GM19395 (cell line): ENCODE measurements at regions not wholly inside any gene's neighbourhood (a gene's known extent, or its start where the extent isn't known, plus 50 kb on each side); places are given as distances from the start of the nearest gene placed in this dataset.
"Not testable (repeated sequence)": the region's sequence is repeated elsewhere in the genome, so short reads cannot be mapped to it uniquely, and the experiment has no call there.

Source experiments
- ATAC-seq: cut with Tn5 transposase; IDR thresholded peaks from one replicate; pipeline ENCODE4 v1.9.1; 2021; ENCODE audit warnings: mild to moderate bottlenecking, moderate library complexity; ENCODE audit not compliant: unreplicated experiment

- no peak for ATAC-seq
Measured at GRCh38 chr12:67034110-67034879, 234.9 kb upstream of the CAND1 start.

GRCh38 chr12:67035121-67035520 is 234.0 kb upstream of the CAND1 start:
- ATAC-seq: no peak

- no peak for ATAC-seq
Measured at GRCh38 chr12:67038486-67038885, 230.7 kb upstream of the CAND1 start.

DNA sequence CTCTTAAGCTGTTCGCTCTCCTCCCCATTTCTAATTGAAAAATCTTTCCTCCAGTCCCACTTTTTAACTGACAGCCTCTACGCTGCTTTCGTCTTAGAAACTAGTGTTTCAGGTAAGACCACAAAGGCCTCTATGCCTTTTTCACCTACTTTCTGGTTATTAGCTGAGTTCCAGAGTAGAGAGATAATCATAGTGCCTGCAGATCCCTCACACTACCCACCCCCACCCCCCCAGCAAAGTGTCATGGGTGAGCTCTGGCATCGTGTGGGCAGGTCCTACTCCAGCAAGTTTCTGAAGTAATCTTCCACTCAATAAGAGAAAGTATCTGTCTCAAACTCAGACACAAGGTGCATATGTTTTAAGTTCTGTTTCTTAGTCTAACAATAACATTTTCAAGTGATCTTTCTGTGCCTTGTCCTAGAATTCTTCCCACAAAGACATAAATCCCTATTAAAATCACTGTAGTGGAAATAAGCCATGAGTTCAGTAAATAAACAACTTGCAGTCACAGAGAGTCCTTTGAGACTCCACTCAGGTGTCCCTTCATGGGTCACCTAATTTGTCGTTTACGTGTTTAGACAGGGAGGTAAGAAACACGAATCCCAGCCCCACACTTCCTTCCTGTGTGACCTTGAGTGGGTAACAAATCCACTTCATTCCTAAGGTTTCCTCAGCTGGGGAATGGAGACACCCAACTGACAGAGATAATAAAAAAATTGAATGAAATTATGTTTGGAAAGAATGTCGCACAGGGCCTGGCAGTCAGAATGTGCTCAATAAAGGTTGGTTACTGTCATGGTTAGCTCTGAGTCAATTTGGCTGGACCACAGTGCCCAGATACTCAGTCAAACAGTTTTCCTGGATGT is 228.9 kb upstream of the CAND1 start:
- ATAC-seq: no peak

GRCh38 chr12:67040861-67041137 is 228.4 kb upstream of the CAND1 start:
- ATAC-seq: no peak

GRCh38 chr12:67042697-67043131 is 226.4 kb upstream of the CAND1 start:
- no peak for ATAC-seq

GRCh38 chr12:67043771-67044170 is 225.4 kb upstream of the CAND1 start:
- ATAC-seq: no peak

- ATAC-seq: no peak
Measured at GRCh38 chr12:67045650-67046049, 223.5 kb upstream of the CAND1 start.

DNA sequence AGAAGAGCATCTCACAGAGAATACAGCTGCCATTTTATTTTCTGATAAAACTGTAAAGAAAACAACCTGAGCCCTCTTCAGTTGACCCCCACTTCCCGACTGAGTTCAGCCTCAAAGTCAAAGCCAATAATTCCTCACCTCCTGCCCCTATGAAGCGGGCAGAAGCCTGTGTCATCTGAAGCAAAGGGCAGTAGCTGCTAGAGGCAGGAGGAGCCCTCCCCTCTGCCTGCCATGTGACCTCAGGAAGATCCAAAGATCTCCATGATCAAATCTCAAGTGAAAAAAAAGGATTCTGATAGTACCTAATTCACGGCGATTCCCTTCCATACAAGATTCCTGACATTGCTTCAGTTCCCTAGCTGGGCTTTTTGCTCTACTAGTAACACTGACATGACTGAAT is 223.1 kb upstream of the CAND1 start:
- no peak for ATAC-seq

- no peak for ATAC-seq
Measured at GRCh38 chr12:67047634-67048033, 221.5 kb upstream of the CAND1 start.

DNA sequence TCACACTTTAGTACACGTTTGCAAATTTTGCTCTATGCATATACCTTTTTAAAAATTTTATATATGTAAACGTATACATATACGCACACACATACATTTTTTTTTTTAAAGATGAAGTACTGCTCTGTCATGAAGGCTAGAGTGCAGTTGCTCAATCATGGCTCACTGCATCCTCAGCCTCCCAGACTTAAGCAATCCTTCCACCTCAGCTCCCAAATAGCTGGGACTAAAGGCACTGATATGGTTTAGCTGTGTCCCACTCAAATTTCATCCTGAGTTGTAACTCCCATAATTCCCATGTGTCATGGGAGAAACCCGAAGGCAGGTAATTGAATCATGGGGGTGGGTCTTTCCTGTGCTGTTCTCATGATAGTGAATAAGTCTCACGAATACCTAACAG is 220.8 kb upstream of the CAND1 start:
- no peak for ATAC-seq

DNA sequence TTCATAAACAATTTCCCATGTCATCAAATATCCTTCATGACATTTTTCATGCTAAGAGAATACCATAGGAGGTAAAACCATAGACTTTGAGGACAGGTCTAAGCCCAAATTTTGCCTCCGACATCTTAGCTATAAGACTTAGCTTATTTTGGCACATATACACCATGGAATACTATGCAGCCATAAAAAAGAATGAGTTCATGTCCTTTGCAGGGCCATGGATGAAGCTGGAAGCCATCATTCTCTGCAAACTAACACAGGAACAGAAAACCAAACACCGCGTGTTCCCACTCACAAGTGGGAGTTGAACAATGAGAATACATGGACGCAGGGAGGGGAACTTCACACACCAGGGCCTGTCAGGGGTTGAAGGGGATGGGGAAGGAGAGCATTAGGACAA is 220.0 kb upstream of the CAND1 start:
- not testable (repeated sequence) for ATAC-seq

DNA sequence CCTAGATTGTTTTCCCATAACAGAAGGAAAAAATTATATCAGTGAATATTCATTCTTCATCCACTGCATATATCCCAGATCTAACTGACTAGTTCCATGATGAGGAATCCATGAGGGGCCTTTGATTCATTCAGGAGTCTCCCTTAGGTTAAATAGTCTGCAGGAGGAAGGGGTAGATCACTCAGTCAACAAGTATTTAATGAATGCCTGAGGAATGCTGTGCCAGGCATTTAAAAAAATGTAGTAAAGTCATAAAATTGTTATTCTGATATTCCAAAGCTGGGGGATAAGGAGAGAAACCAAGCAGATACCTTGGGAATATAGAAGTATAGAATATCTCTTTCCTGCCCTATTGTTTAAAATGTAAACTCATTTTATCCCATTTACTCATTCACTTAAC is 216.2 kb upstream of the CAND1 start:
- no peak for ATAC-seq

DNA sequence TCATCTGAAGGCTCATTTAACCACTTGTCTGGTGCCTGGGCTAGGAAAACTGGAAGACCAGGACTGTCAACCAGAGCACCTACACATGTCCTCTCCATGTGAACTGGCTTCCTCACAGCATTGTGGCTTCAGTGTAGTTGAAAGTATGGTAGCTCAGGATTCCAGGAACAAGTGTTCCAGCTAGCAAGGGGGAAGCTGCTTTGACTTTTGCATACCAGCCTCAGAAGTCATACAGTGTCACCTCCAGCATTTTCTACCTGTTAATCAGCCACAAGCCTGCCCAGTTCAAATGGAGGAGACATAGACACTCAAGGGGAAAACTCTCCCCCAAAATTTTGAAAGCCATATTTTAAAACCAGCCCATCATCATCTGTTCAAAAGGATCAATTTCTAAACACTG is 212.8 kb upstream of the CAND1 start:
- no peak for ATAC-seq

DNA sequence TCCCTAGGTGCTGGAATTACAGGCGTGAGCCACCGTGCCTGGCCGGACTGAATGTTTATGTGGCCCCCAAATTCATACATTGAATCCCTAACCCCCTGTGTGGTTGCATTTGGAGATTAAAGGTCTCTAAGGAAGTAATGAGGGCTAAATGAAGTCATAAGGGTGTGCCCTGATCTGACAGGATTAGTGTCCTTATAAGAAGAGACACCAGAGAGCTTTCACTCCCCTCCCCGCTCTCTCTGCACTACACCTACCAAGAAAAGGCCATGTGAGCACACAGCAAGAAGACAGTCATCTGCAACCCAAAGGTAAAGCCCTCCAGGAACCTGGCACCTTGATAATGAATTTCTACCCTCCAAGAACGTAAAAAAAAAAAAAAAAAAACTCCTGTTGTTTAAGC is 212.1 kb upstream of the CAND1 start:
- no peak for ATAC-seq

DNA sequence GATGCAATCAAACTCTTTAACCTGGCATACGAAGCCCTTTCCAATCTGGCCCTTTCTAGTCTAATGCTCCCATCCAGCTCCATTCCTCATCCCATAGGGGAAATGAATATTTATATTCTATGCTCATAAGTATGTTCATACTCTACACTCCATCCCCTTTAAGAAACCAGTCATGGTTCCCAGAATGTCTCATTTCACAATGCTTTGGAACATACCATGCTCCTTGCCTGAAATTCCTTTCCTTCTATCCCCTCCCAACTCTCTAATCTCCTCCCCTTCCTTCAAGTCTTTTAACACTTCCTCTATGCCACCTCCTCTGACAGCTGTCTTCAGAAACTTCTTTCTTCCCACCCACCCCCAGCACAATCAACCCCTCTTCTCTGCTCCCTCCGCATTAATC is 207.0 kb upstream of the CAND1 start:
- ATAC-seq: no peak

GRCh38 chr12:67067453-67068203 is 201.5 kb upstream of the CAND1 start:
- ATAC-seq: no peak

GRCh38 chr12:67068204-67068731 is 200.9 kb upstream of the CAND1 start:
- no peak for ATAC-seq

GRCh38 chr12:67068761-67069450 is 200.3 kb upstream of the CAND1 start:
- peak; percentile 68 for ATAC-seq

DNA sequence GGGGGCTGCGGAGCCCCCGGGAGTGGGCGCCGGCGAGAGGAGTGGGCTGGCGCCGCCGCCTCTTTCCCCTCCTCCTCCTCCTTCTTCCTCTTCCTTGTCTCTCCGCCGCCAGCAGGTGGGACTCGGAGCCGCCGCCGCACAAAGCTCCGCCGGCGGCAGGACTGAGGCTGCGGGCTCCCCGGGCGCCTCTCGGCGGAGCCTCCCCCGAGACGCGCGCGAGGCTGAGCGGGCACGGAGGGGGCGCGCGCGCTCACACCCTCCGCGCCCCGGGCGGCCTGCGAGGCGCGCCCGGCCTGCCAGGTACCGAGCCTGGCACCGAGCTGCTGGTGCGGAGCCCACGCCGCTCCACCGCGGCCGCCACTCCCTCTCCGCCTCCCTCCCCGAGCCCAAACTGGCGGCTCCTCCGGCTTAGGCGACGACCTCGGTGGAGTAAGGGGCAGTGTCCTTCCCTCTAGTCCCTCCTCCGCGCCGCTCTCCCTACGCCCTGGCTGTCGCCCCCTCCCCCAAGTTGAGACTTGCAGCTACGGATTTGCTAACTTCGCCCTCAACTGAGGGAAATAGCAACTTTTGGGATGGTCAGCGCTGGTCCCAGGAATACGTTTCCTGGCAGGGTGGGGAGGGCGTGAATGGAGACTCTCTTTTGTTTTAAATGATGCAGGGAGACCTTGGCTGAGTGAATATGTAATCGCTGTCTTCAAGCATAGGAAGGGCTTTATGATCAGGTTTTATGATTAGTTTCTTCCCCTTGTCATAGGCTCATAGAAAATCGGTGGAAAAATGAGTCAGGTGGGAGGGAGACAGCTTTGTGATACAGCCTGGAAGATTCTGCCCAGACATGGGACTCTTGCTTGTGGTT is 199.5 kb upstream of the CAND1 start:
- ATAC-seq: peak; percentile 78
